Muscle layer of duodenum (tissue), 2 donors: ENCODE measurements at regions not wholly inside any gene's neighbourhood (a gene's known extent, or its start where the extent isn't known, plus 50 kb on each side); places are given as distances from the start of the nearest gene placed in this dataset.

Experiments
- H3K27ac ChIP-seq: one replicate; pipeline ENCODE4 v1.7.0; 2013; ENCODE audit warnings: mild to moderate bottlenecking, low read length
- H3K27me3 ChIP-seq: one replicate; pipeline ENCODE4 v1.7.0; 2013; ENCODE audit warnings: low read depth, mild to moderate bottlenecking, control low read depth, low read length
- H3K36me3 ChIP-seq, 2 donors: one replicate each; pipeline ENCODE4 v1.7.0; 2013; ENCODE audit warnings: low read length in 2 of 2, control low read depth in 1 of 2, mild to moderate bottlenecking in 1 of 2; ENCODE audit not compliant: insufficient read depth in 2 of 2, control insufficient read depth in 1 of 2
- H3K4me1 ChIP-seq, 2 donors: one replicate each; pipeline ENCODE4 v1.7.0; 2013; ENCODE audit warnings: low read length in 2 of 2, mild to moderate bottlenecking in 2 of 2, control low read depth in 1 of 2, moderate library complexity in 1 of 2; ENCODE audit not compliant: insufficient read depth in 2 of 2, control insufficient read depth in 1 of 2
- H3K4me3 ChIP-seq, 2 donors: one replicate each; pipeline ENCODE4 v1.7.0; 2013; ENCODE audit warnings: low read length in 2 of 2, low read depth in 1 of 2, mild to moderate bottlenecking in 1 of 2
- H3K9me3 ChIP-seq, 2 donors: one replicate each; pipeline ENCODE4 v1.7.0; 2013; ENCODE audit warnings: low read length in 2 of 2, control low read depth in 1 of 2, mild to moderate bottlenecking in 1 of 2; ENCODE audit not compliant: control insufficient read depth in 1 of 2
- donor health status: healthy.

GRCh38 chrX:42948723-42949657 is 171.0 kb upstream of the PPP1R2C start:
- Histone ChIP-seq H3K9me3 (no peaks in the 10 kb centered on the region), H3K27ac (no peak overlapping the region)

DNA sequence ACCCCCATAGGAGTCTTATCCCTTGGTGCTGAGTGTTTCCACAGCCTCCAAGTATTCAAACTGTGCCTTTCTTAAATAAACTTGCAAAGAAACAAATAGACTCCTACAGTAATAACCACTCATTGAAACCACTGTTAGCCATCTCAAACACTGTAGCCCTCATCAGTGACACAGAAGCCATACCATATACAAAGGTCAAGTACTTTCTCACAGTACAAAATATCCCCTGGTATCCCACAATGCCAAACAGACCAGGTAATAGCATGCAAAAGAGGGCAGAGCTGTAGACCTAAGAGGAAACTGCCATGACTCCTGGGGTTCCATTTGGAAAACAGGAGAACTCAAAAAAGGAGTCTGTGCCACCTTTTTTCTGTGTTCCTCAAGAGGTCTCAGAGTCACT is 173.8 kb upstream of the PPP1R2C start:
- no peaks in the 10 kb centered on the region for H3K4me1 ChIP-seq
- no peak overlapping the region for H3K4me3 ChIP-seq
- H3K9me3 ChIP-seq = no peaks in the 10 kb centered on the region
- no peak overlapping the region for H3K27ac ChIP-seq
- no peaks in the 10 kb centered on the region for H3K36me3 ChIP-seq
- no peaks in the 10 kb centered on the region for H3K27me3 ChIP-seq

More at GRCh38 chrX:42948723-42949657, 171.0 kb upstream of the PPP1R2C start:
- Histone ChIP-seq H3K4me1 (no peaks in the 10 kb centered on the region), H3K4me3 (no peak overlapping the region), H3K36me3 (no peaks in the 10 kb centered on the region), H3K27me3 (no peaks in the 10 kb centered on the region)

DNA sequence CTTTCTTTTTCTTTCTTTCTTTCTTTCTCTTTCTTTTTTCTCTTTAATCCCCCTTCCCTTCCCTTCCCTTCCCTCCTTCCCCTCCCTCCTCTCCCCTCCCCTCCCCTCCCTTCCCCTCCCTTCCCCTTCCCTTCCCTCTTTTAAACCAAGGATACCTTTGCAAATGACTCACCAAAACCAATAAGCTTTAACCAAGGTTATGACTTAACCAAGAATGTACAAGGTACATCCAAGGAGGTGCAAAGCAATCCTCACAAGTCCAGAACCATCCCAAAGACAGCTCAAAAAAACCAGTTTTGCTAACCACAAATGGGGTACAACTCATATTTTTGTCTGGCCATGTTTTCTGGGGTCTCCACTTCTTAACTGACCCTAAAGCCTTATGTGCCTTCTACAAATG is 174.7 kb upstream of the PPP1R2C start:
- Histone ChIP-seq H3K4me1 (no peaks in the 10 kb centered on the region), H3K27me3 (no peaks in the 10 kb centered on the region), H3K36me3 (no peaks in the 10 kb centered on the region), H3K9me3 (no peaks in the 10 kb centered on the region), H3K27ac (no peak overlapping the region), H3K4me3 (no peak overlapping the region)

DNA sequence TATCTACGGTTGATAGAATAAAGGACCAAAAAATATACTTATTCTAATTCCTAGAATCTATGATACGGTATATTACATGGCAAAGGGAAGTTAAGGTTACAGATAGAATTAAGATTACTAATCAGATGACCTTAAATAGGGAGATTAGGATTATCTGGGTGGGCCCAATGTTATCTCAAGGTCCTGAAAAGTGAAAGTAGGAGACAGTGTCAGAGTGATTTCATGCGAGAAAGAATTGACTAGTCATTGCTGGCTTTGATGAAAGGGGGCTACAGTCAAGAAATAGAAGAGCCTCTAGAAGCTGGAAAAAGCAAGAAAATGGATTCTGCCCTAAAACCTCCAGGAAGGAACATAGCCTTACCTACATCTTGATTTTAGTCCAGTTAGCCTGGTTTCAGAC is 176.9 kb upstream of the PPP1R2C start:
- Histone ChIP-seq H3K4me3 (no peak overlapping the region), H3K27me3 (no peaks in the 10 kb centered on the region), H3K27ac (no peak overlapping the region), H3K36me3 (no peaks in the 10 kb centered on the region), H3K9me3 (no peaks in the 10 kb centered on the region), H3K4me1 (no peaks in the 10 kb centered on the region)

DNA sequence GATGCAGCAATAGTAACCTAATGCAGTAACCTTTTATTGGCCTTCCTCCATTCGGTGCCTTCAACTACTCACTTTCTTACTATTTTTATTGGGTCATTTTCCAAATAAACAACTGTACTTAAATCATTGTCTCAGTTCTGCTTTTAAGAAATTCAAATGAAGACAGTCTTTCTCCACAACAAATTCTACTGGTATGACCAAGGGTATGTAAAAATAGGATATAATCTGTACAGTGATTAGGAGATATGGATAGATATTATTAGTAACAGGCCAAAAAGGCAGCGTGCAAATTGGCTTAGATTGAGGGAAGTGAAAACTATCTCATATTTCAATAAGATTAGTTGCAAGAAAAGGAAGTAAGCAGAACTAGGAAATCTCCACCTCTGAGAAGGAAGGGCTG is 177.4 kb upstream of the PPP1R2C start:
- H3K9me3 ChIP-seq = no peaks in the 10 kb centered on the region
- H3K27me3 ChIP-seq = no peaks in the 10 kb centered on the region
- no peaks in the 10 kb centered on the region for H3K36me3 ChIP-seq
- H3K4me3 ChIP-seq = no peak overlapping the region
- no peaks in the 10 kb centered on the region for H3K4me1 ChIP-seq
- no peak overlapping the region for H3K27ac ChIP-seq

GRCh38 chrX:42967681-42968300 is 189.8 kb upstream of the PPP1R2C start:
- no peaks in the 10 kb centered on the region for H3K4me1 ChIP-seq
- no peak overlapping the region for H3K27ac ChIP-seq
- peaks cover 0 to 2% of the 10 kb centered on the region in 2 donors for H3K9me3 ChIP-seq
- H3K36me3 ChIP-seq = no peaks in the 10 kb centered on the region
- H3K4me3 ChIP-seq = no peak overlapping the region
- H3K27me3 ChIP-seq = no peaks in the 10 kb centered on the region

DNA sequence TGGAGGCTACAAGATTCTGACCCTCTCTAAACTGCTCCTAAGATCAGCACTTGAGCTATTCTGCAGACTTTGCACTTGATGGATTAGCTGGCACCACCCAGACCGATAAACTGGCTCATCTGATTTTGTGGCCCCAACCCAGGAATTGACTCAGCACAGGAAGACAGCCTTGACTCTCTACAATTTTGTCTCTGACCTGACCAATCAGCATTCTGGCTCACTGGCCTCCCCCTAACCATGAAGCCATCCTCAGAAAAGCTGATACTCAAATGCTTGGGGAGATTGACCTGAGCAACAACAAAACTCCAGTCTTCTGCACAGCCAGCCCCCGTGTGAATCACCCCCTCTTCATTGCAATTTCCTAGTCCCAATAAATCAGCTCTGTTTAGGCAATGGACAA is 195.4 kb upstream of the PPP1R2C start:
- no peaks in the 10 kb centered on the region for H3K27me3 ChIP-seq

GRCh38 chrX:42975906-42976305 is 197.9 kb upstream of the PPP1R2C start:
- Histone ChIP-seq H3K27me3 (no peaks in the 10 kb centered on the region), H3K27ac (no peak overlapping the region), H3K9me3 (no peaks in the 10 kb centered on the region), H3K4me3 (no peak overlapping the region), H3K36me3 (no peaks in the 10 kb centered on the region), H3K4me1 (no peaks in the 10 kb centered on the region)

More for the DNA sequence above, 195.4 kb upstream of the PPP1R2C start:
- Histone ChIP-seq H3K4me1 (no peaks in the 10 kb centered on the region), H3K4me3 (no peak overlapping the region), H3K9me3 (peaks cover 0 to 2% of the 10 kb centered on the region in 2 donors), H3K27ac (no peak overlapping the region), H3K36me3 (no peaks in the 10 kb centered on the region)

GRCh38 chrX:42976746-42977366 is 198.9 kb upstream of the PPP1R2C start:
- Histone ChIP-seq H3K4me3 (no peak overlapping the region), H3K27me3 (no peaks in the 10 kb centered on the region), H3K27ac (no peak overlapping the region), H3K9me3 (no peaks in the 10 kb centered on the region), H3K36me3 (no peaks in the 10 kb centered on the region), H3K4me1 (no peaks in the 10 kb centered on the region)

GRCh38 chrX:42978655-42979379 is 200.9 kb upstream of the PPP1R2C start:
- Histone ChIP-seq H3K4me3 (no peak overlapping the region), H3K4me1 (no peaks in the 10 kb centered on the region), H3K27me3 (no peaks in the 10 kb centered on the region), H3K27ac (no peak overlapping the region), H3K9me3 (no peaks in the 10 kb centered on the region), H3K36me3 (no peaks in the 10 kb centered on the region)

DNA sequence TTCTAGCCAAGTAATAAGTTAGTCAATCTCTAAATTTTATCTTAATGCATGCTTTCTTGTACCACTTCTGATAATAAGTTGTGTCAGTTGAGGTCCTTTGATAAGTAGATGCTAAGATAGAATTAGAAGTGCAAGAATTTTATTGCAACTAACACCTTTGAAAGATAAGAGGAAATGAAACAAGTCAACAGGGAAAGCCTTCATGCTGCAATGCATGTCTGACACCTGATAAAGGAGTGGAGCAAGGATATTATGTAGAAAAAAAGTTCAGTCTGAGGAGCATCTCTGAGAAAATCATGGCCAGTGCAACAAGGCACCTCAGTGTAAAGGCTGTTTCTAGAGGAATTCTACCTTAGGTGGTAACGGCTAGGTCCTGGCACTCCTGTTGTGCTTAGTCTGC is 210.7 kb upstream of the PPP1R2C start:
- no peaks in the 10 kb centered on the region for H3K27me3 ChIP-seq

More for the DNA sequence above, 210.7 kb upstream of the PPP1R2C start:
- Histone ChIP-seq H3K9me3 (no peaks in the 10 kb centered on the region), H3K36me3 (no peaks in the 10 kb centered on the region), H3K4me3 (no peak overlapping the region), H3K27ac (no peak overlapping the region), H3K4me1 (no peaks in the 10 kb centered on the region)
